ENCODE measurements at regions not wholly inside any gene's neighbourhood (a gene's known extent, or its start where the extent isn't known, plus 50 kb on each side); places are given as distances from the start of the nearest gene placed in this dataset.

- Histone ChIP-seq H3K9me3 (replicated peaks; ENCODE audit: control insufficient read depth, insufficient read depth, low read length) (peaks cover 2% of the 10 kb centered on the region), H3K36me3 (ENCODE audit: control insufficient read depth in 2 of 2, extremely low read depth in 1 of 2, insufficient read depth in 2 of 2, low read length in 2 of 2) (no peaks in the 10 kb centered on the region), H3K79me2 (ENCODE audit: control insufficient read depth, insufficient read depth, low read length) (no peaks in the 10 kb centered on the region), H3K27me3 (ENCODE audit: control insufficient read depth in 2 of 2, insufficient read depth in 2 of 2, low read length in 2 of 2) (no peaks in the 10 kb centered on the region), H3K9me1 (replicated peaks; ENCODE audit: control insufficient read depth, extremely low read depth, insufficient read depth, low read length) (no peaks in the 10 kb centered on the region), H3K27ac (ENCODE audit: insufficient read depth, low read depth, low read length) (no peak overlapping the region), H2AFZ (ENCODE audit: low read depth, low read length) (no peak overlapping the region), H3K4me3 (replicated peaks in 1 of 3; ENCODE audit: insufficient read depth in 1 of 3, low read depth in 1 of 3, low read length in 3 of 3) (no peak overlapping the region), H4K20me1 (replicated peaks; ENCODE audit: control insufficient read depth, extremely low read depth, insufficient read depth, low read length) (no peaks in the 10 kb centered on the region), H3K4me2 (ENCODE audit: insufficient read depth, low read length) (no peak overlapping the region), H3K9ac (replicated peaks; ENCODE audit: extremely low read depth, insufficient read depth, low read length) (no peak overlapping the region), H3K4me1 (ENCODE audit: control insufficient read depth, extremely low read depth, insufficient read depth, low read length) (no peaks in the 10 kb centered on the region)
- FAIRE-seq (no peak), DNase-seq (ENCODE audit: low read depth, low spot score) (no peak)
- BruUV-seq (replicated peaks) = no TSS peak
- dilution Hi-C loops (cut with MboI; ENCODE audit: extremely low pct_ligation_motif_present, low sequenced_read_pairs) = no loop called here
- ChIA-PET CTCF (no interaction called here), POLR2A (no interaction called here)
- intact Hi-C loops (cut with micrococcal nuclease) = no loop called here
- TF ChIP-seq GATA2 (IDR thresholded peaks at IDR 0.05; ENCODE audit: insufficient read depth, insufficient read length, low read depth, low read length) (no peak), EZH2 (IDR thresholded peaks at IDR 0.05; ENCODE audit: borderline replicate concordance, low read depth, low read length, severe bottlenecking) (no peak), POLR2AphosphoS5 (IDR thresholded peaks at IDR 0.05; ENCODE audit: insufficient read depth, low read depth, low read length) (no peak), JUN (IDR thresholded peaks at IDR 0.05; ENCODE audit: borderline replicate concordance, insufficient read depth, insufficient read length, low read depth) (no peak), POLR2A (IDR thresholded peaks at IDR 0.05; ENCODE audit: low read depth, low read length) (no peak), CTCF (IDR thresholded peaks at IDR 0.05; ENCODE audit: extremely low read depth in 1 of 2, insufficient read depth in 1 of 2, low read depth in 1 of 2, low read length in 2 of 2) (no peak), MAX (IDR thresholded peaks at IDR 0.05; ENCODE audit: insufficient read depth, insufficient read length) (no peak), FOS (IDR thresholded peaks at IDR 0.05; ENCODE audit: borderline replicate concordance, insufficient read depth, low read length) (no peak), MYC (IDR thresholded peaks at IDR 0.05; ENCODE audit: low read depth, low read length) (no peak)
These were observed 402.1 kb downstream of the AACS start for GRCh38 chr12:125467363-125467762.

All from endothelial cell of umbilical vein (primary cell).